Right lobe of liver (tissue), 6 donors: ENCODE measurements at regions not wholly inside any gene's neighbourhood (a gene's known extent, or its start where the extent isn't known, plus 50 kb on each side); places are given as distances from the start of the nearest gene placed in this dataset.

Experiments used
- ATAC-seq, 4 donors: fragments of 200-7000 bp; cut with Tn5 transposase; one replicate each; pipeline ENCODE4 v1.9.1; 2020; ENCODE audit warnings: mild to moderate bottlenecking in 4 of 4, moderate library complexity in 4 of 4
- DNase-seq, 3 donors: peaks; one replicate each; pipeline ENCODE4 v3.0.0-alpha.2; 2020
- H3K27ac ChIP-seq, 3 donors: fragments of 200-600 bp; one replicate each; pipeline ENCODE4 v1.8.0; 2022
- H3K27me3 ChIP-seq, 2 donors: fragments of 200-600 bp; one replicate each; pipeline ENCODE4 v1.8.0; 2022
- H3K36me3 ChIP-seq, 4 donors: fragments of 200-600 bp; sonication (generic) in 1 of 4; one replicate each; pipeline versions ENCODE4 v1.5.1 to v1.8.0; 2017 to 2022; ENCODE audit warnings: control low read depth in 1 of 4
- H3K4me1 ChIP-seq, 4 donors: fragments of 200-600 bp; sonication (generic) in 1 of 4; one replicate each; pipeline versions ENCODE4 v1.5.1 to v1.8.0; 2017 to 2022; ENCODE audit warnings: control low read depth in 1 of 4
- H3K4me3 ChIP-seq, 3 donors: fragments of 200-600 bp; one replicate each; pipeline ENCODE4 v1.8.0; 2022
- H3K9me3 ChIP-seq, 4 donors: fragments of 200-600 bp; sonication (generic) in 1 of 4; one replicate each; pipeline versions ENCODE4 v1.5.1 to v1.8.0; 2017 to 2022; ENCODE audit warnings: control low read depth in 1 of 4
- CTCF ChIP-seq, 4 donors: fragments of 200-600 bp in 3 of 4; fragments of 450-650 bp in 1 of 4; IDR thresholded peaks; one replicate each; pipeline versions ENCODE4 v1.5.1 to v1.8.0; 2016 to 2022; ENCODE audit warnings: antibody characterized with exemption in 4 of 4, mild to moderate bottlenecking in 2 of 4
- POLR2A ChIP-seq: fragments of 450-650 bp; IDR thresholded peaks from one replicate; pipeline ENCODE4 v1.6.1; 2017; ENCODE audit warnings: antibody characterized with exemption, mild to moderate bottlenecking
- WGBS: methylation state at CpG from one replicate; pipeline ENCODE4 v1.1.6; 2018; ENCODE audit warnings: low coverage, low lambda C conversion rate; ENCODE audit not compliant: insufficient coverage; ENCODE audit errors: missing lambda C conversion rate; 5-methylcytosine and 5-hydroxymethylcytosine counted together
- intact Hi-C, 2 donors: fragments of 100-400 bp; cut with DNase I; formaldehyde crosslinking; loops; one replicate each; pipeline versions ENCODE4 v1.11.2 to v1.14.1; 2022
- donor health status: DM: no; HTN: yes; CAD: no.
- donor health status: DM: no; HTN: no; CAD: no.
- donor health status: DM: no; HTN: no; CAD: no.
- donor health status: DM: no; HTN: yes; CAD: no.
- donor health status: DM: no; HTN: yes; CAD: no.

- no peak overlapping the region for H3K27ac ChIP-seq
- H3K27me3 ChIP-seq, result no peaks in the 10 kb centered on the region
These were observed 168.5 kb downstream of the ACTL8 start for GRCh38 chr1:17923666-17924065.

GRCh38 chr1:17924578-17924977 is 169.4 kb downstream of the ACTL8 start:
- Histone ChIP-seq H3K9me3 (no peaks in the 10 kb centered on the region), H3K27ac (no peak overlapping the region), H3K4me1 (no peaks in the 10 kb centered on the region), H3K27me3 (no peaks in the 10 kb centered on the region), H3K36me3 (no peaks in the 10 kb centered on the region), H3K4me3 (no peak overlapping the region)
- TF ChIP-seq CTCF (IDR thresholded peaks at IDR 0.05) (no peak), POLR2A (no peak)
- DNase-seq (no peak), ATAC-seq (no peak)
- intact Hi-C loops, result loop anchor here in 1 of 2 donors (10.0 kb wide), 1 partner anchor 180 kb away; the partner anchor contains the start of gene IGSF21

More at GRCh38 chr1:17923666-17924065, 168.5 kb downstream of the ACTL8 start:
- H3K36me3 ChIP-seq, result no peaks in the 10 kb centered on the region
- H3K4me3 ChIP-seq, result no peak overlapping the region
- DNase-seq, result no peak
- no peak for TF ChIP-seq CTCF (IDR thresholded peaks at IDR 0.05)
- no peak for TF ChIP-seq POLR2A
- intact Hi-C loops, result loop anchor here in 1 of 2 donors (10.0 kb wide), 1 partner anchor 181 kb away; the partner anchor contains the start of gene IGSF21
- 30% methylated on average over 2 of the region's 4 CpGs for WGBS
- ATAC-seq, result no peak
- no peaks in the 10 kb centered on the region for H3K4me1 ChIP-seq
- H3K9me3 ChIP-seq, result no peaks in the 10 kb centered on the region

GRCh38 chr1:17925290-17926237 is 170.4 kb downstream of the ACTL8 start:
- DNase-seq (no peak), ATAC-seq (no peak)
- Histone ChIP-seq H3K9me3 (no peaks in the 10 kb centered on the region), H3K27ac (no peak overlapping the region), H3K4me1 (no peaks in the 10 kb centered on the region), H3K27me3 (no peaks in the 10 kb centered on the region), H3K4me3 (no peak overlapping the region), H3K36me3 (no peaks in the 10 kb centered on the region)
- WGBS, result 17% methylated on average over 13 of the region's 15 CpGs
- TF ChIP-seq CTCF (IDR thresholded peaks at IDR 0.05), result no peak
- TF ChIP-seq POLR2A, result no peak
- intact Hi-C loops, result loop anchor here in 1 of 2 donors (10.0 kb wide), 1 partner anchor 179 kb away; the partner anchor contains the start of gene IGSF21

GRCh38 chr1:17926906-17927305 is 171.8 kb downstream of the ACTL8 start:
- intact Hi-C loops, result loop anchor here in 1 of 2 donors (10.0 kb wide), 1 partner anchor 178 kb away; the partner anchor contains the start of gene IGSF21
- no peaks in the 10 kb centered on the region for H3K27me3 ChIP-seq
- H3K9me3 ChIP-seq, result no peaks in the 10 kb centered on the region
- H3K4me1 ChIP-seq, result no peaks in the 10 kb centered on the region
- no peak overlapping the region for H3K27ac ChIP-seq
- no peak overlapping the region for H3K4me3 ChIP-seq
- H3K36me3 ChIP-seq, result no peaks in the 10 kb centered on the region
- WGBS, result 30% methylated on average over 3 of the region's 4 CpGs
- TF ChIP-seq CTCF (IDR thresholded peaks at IDR 0.05), result no peak
- TF ChIP-seq POLR2A, result no peak
- DNase-seq, result no peak
- ATAC-seq, result no peak
